ENCODE measurements at regions not wholly inside any gene's neighbourhood (a gene's known extent, or its start where the extent isn't known, plus 50 kb on each side); places are given as distances from the start of the nearest gene placed in this dataset.
"Not testable (repeated sequence)": the region's sequence is repeated elsewhere in the genome, so short reads cannot be mapped to it uniquely, and the experiment has no call there.

DNA sequence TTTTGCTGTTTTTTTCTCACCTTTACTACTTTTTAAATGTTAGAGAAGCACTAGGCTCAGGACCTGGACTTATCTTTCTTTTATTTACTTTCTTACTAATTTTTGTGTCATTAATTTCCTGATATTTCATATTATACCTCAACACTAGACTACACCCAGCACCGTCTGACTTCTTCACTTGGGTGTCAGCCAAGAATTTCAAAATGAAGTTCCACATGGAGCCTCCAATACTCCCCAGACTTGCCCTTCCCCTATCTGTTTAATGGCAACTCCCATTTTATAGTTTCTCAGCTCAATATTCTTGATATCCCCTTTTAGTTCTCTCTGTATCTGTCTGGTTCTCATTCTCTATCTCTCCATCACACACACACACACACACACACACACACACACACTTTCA is 139.3 kb downstream of the USP22 start:
- TF ChIP-seq, protein P1, sequence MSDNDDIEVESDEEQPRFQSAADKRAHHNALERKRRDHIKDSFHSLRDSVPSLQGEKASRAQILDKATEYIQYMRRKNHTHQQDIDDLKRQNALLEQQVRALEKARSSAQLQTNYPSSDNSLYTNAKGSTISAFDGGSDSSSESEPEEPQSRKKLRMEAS (IDR thresholded peaks at IDR 0.05), result not testable (repeated sequence)
- TF ChIP-seq, protein P2, sequence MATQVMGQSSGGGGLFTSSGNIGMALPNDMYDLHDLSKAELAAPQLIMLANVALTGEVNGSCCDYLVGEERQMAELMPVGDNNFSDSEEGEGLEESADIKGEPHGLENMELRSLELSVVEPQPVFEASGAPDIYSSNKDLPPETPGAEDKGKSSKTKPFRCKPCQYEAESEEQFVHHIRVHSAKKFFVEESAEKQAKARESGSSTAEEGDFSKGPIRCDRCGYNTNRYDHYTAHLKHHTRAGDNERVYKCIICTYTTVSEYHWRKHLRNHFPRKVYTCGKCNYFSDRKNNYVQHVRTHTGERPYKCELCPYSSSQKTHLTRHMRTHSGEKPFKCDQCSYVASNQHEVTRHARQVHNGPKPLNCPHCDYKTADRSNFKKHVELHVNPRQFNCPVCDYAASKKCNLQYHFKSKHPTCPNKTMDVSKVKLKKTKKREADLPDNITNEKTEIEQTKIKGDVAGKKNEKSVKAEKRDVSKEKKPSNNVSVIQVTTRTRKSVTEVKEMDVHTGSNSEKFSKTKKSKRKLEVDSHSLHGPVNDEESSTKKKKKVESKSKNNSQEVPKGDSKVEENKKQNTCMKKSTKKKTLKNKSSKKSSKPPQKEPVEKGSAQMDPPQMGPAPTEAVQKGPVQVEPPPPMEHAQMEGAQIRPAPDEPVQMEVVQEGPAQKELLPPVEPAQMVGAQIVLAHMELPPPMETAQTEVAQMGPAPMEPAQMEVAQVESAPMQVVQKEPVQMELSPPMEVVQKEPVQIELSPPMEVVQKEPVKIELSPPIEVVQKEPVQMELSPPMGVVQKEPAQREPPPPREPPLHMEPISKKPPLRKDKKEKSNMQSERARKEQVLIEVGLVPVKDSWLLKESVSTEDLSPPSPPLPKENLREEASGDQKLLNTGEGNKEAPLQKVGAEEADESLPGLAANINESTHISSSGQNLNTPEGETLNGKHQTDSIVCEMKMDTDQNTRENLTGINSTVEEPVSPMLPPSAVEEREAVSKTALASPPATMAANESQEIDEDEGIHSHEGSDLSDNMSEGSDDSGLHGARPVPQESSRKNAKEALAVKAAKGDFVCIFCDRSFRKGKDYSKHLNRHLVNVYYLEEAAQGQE (IDR thresholded peaks at IDR 0.05; ENCODE audit: low read depth), result not testable (repeated sequence)
- not testable (repeated sequence) for TF ChIP-seq POLR2A (IDR thresholded peaks at IDR 0.05; ENCODE audit: borderline replicate concordance, extremely low read depth, insufficient read depth, insufficient read length); CTCF (IDR thresholded peaks at IDR 0.05 in 2 of 3, conservative IDR thresholded peaks at IDR 0.05 in 1 of 3; ENCODE audit: borderline replicate concordance in 1 of 3, insufficient read depth in 1 of 3, low read depth in 2 of 3, low read length in 2 of 3); POLR2AphosphoS5 (IDR thresholded peaks at IDR 0.05; ENCODE audit: low read depth, low read length); EZH2 (IDR thresholded peaks at IDR 0.05); EZH2phosphoT487 (IDR thresholded peaks at IDR 0.05; ENCODE audit: borderline replicate concordance); YY1 (IDR thresholded peaks at IDR 0.05; ENCODE audit: extremely low read depth, insufficient replicate concordance, low read depth, low read length)

Data from HCT116 (cell line).